HCT116 (cell line): ENCODE measurements at regions not wholly inside any gene's neighbourhood (a gene's known extent, or its start where the extent isn't known, plus 50 kb on each side); places are given as distances from the start of the nearest gene placed in this dataset.

Source experiments
- ATAC-seq: fragments of 200-7000 bp; cut with Tn5 transposase; 2 replicates; pipeline ENCODE4 v1.9.1; 2020; ENCODE audit warnings: mild to moderate bottlenecking, moderate library complexity
- BruUV-seq: library from RNA; stranded (reverse); fragments of 400-500 nt; replicated peaks from 2 replicates; lab custom pipeline; 2021; lab: Mats Ljungman, UMichigan
- CTCF ChIA-PET: fragments of 300-600 bp; sonication (Branson Sonifier 250); formaldehyde crosslinking; loops from one replicate; lab custom pipeline; 2021; ENCODE audit warnings: antibody characterized with exemption; lab: Charles Lee
- POLR2A ChIA-PET: fragments of 300-600, 350-600 bp; sonication (Branson Sonifier 250); formaldehyde crosslinking; loops from one replicate; lab custom pipeline; 2021; ENCODE audit warnings: antibody characterized with exemption; lab: Charles Lee
- RAD21 ChIA-PET, 2 experiments: fragments of 300-600 bp; sonication (Branson Sonifier 250); formaldehyde crosslinking; loops; one replicate each; lab custom pipeline; 2023; ENCODE audit warnings: low total read pairs in 2 of 2; ENCODE audit not compliant: uncharacterized antibody in 2 of 2, unreplicated experiment in 2 of 2, low non-redundant PET in 1 of 2; lab: Charles Lee
- DNase-seq: peaks from one replicate; pipeline ENCODE4 v3.0.0-alpha.2; 2010; ENCODE audit warnings: low read depth, low spot score
- H2AFZ ChIP-seq: fragments of 200-600 bp; shearing (Covaris generic), sonication (generic); 2 replicates; pipeline ENCODE4 v1.6.1; 2017; ENCODE audit warnings: low read depth, mixed run types, mixed read lengths, antibody characterized with exemption, low read length; ENCODE audit not compliant: poor library complexity, severe bottlenecking
- H3K27ac ChIP-seq: 2 replicates; pipeline ENCODE4 v1.5.1; 2012; ENCODE audit warnings: low read depth, low read length
- H3K27me3 ChIP-seq: fragments of 200-600 bp; sonication (generic); 2 replicates; pipeline ENCODE4 v1.6.1; 2016; ENCODE audit warnings: mixed run types, low read length, mixed read lengths; ENCODE audit not compliant: insufficient read depth
- H3K36me3 ChIP-seq, 2 experiments: fragments of 200-500 bp in 1 of 2; fragments of 200-600 bp in 1 of 2; sonication (Bioruptor generic) in 1 of 2; sonication (generic) in 1 of 2; 2 replicates each; pipeline versions ENCODE4 v1.5.1 to v1.6.1; 2014 to 2016; ENCODE audit warnings: low read length in 2 of 2, inconsistent platforms in 1 of 2, mixed read lengths in 1 of 2, mixed run types in 1 of 2; ENCODE audit not compliant: insufficient read depth in 2 of 2, control insufficient read depth in 1 of 2
- H3K4me1 ChIP-seq, 2 experiments: fragments of 200-600 bp in 1 of 2; sonication (generic) in 1 of 2; 2 replicates each; pipeline versions ENCODE4 v1.5.1 to v1.6.1; 2012 to 2017; ENCODE audit warnings: low read length in 2 of 2, inconsistent platforms in 1 of 2, mild to moderate bottlenecking in 1 of 2, mixed read lengths in 1 of 2, mixed run types in 1 of 2, moderate library complexity in 1 of 2; ENCODE audit not compliant: insufficient read depth in 2 of 2, control insufficient read depth in 1 of 2
- H3K4me2 ChIP-seq: fragments of 200-600 bp; sonication (generic); 2 replicates; pipeline ENCODE4 v1.6.1; 2017; ENCODE audit warnings: mixed run types, low read length, mixed read lengths
- H3K4me3 ChIP-seq, 2 experiments: fragments of 200-600 bp in 1 of 2; sonication (generic) in 1 of 2; replicated peaks in 1 of 2; 2 replicates each; pipeline ENCODE4 v1.5.1; 2011 to 2016; ENCODE audit warnings: low read length in 2 of 2, control low read depth in 1 of 2, low read depth in 1 of 2, mild to moderate bottlenecking in 1 of 2, mixed read lengths in 1 of 2, mixed run types in 1 of 2
- H3K79me2 ChIP-seq: fragments of 200-600 bp; sonication (generic); 2 replicates; pipeline ENCODE4 v1.6.1; 2017; ENCODE audit warnings: mild to moderate bottlenecking, mixed run types, low read length, moderate library complexity, mixed read lengths; ENCODE audit not compliant: insufficient read depth
- H3K9ac ChIP-seq: fragments of 200-600 bp; sonication (generic); 2 replicates; pipeline ENCODE4 v1.6.1; 2016; ENCODE audit warnings: low read length, mixed read lengths
- H3K9me2 ChIP-seq: fragments of 200-600 bp; sonication (generic), shearing (Covaris generic); 2 replicates; pipeline ENCODE4 v1.6.1; 2017; ENCODE audit warnings: mixed run types, mild to moderate bottlenecking, moderate library complexity; ENCODE audit not compliant: insufficient read depth
- H3K9me3 ChIP-seq, 2 experiments: fragments of 200-500 bp in 1 of 2; fragments of 200-600 bp in 1 of 2; sonication (Bioruptor generic) in 1 of 2; sonication (generic) in 1 of 2; 2 replicates each; pipeline ENCODE4 v1.6.1; 2014 to 2017; ENCODE audit warnings: low read length in 2 of 2, mixed read lengths in 2 of 2, inconsistent platforms in 1 of 2, low read depth in 1 of 2, mild to moderate bottlenecking in 1 of 2, mixed run types in 1 of 2, moderate library complexity in 1 of 2; ENCODE audit not compliant: control insufficient read depth in 1 of 2, insufficient read depth in 1 of 2
- H4K20me1 ChIP-seq: fragments of 200-600 bp; sonication (generic), shearing (Covaris generic); 2 replicates; pipeline ENCODE4 v1.6.1; 2017; ENCODE audit warnings: mixed run types, mild to moderate bottlenecking, moderate library complexity; ENCODE audit not compliant: insufficient read depth
- ATF3 ChIP-seq: IDR thresholded peaks from 2 replicates; pipeline ENCODE4 v1.6.1; 2012
- CEBPB ChIP-seq: IDR thresholded peaks from 2 replicates; pipeline ENCODE4 v1.6.1; 2012; ENCODE audit warnings: low read depth
- CTCF ChIP-seq, 3 experiments: fragments of 200-600 bp in 1 of 3; sonication (generic) in 1 of 3; IDR thresholded peaks in 2 of 3; conservative IDR thresholded peaks in 1 of 3; 2 replicates each; pipeline ENCODE4 v1.5.1; 2012 to 2017; ENCODE audit warnings: low read depth in 2 of 3, low read length in 2 of 3, antibody characterized with exemption in 1 of 3, borderline replicate concordance in 1 of 3, control low read depth in 1 of 3, mild to moderate bottlenecking in 1 of 3, mixed read lengths in 1 of 3, mixed run types in 1 of 3, moderate library complexity in 1 of 3; ENCODE audit not compliant: insufficient read depth in 1 of 3
- EGR1 ChIP-seq: IDR thresholded peaks from 2 replicates; pipeline ENCODE4 v1.6.1; 2012; ENCODE audit warnings: low read depth
- EZH2phosphoT487 ChIP-seq: fragments of 200-600 bp; IDR thresholded peaks from 2 replicates; pipeline ENCODE4 v1.6.1; 2018; ENCODE audit warnings: antibody characterized with exemption, borderline replicate concordance
- JUND ChIP-seq: IDR thresholded peaks from 2 replicates; pipeline ENCODE4 v1.6.1; 2012
- MAX ChIP-seq: IDR thresholded peaks from 2 replicates; pipeline ENCODE4 v1.6.1; 2012
- POLR2A ChIP-seq: IDR thresholded peaks from 2 replicates; pipeline ENCODE4 v1.7.0; 2011; ENCODE audit warnings: borderline replicate concordance; ENCODE audit not compliant: insufficient read depth, insufficient read length; ENCODE audit errors: extremely low read depth
- POLR2AphosphoS5 ChIP-seq: IDR thresholded peaks from 2 replicates; pipeline ENCODE4 v1.6.1; 2011; ENCODE audit warnings: mild to moderate bottlenecking, low read depth, low read length, moderate library complexity
- RAD21 ChIP-seq: IDR thresholded peaks from 2 replicates; pipeline ENCODE4 v1.6.1; 2012; ENCODE audit warnings: low read depth, mild to moderate bottlenecking
- SP1 ChIP-seq: IDR thresholded peaks from 2 replicates; pipeline ENCODE4 v1.6.1; 2012; ENCODE audit warnings: low read depth
- SRF ChIP-seq: IDR thresholded peaks from 2 replicates; pipeline ENCODE4 v1.6.1; 2012; ENCODE audit warnings: low read depth
- YY1 ChIP-seq: IDR thresholded peaks from 2 replicates; pipeline ENCODE4 v1.6.1; 2011; ENCODE audit warnings: low read length, low read depth, moderate library complexity, mild to moderate bottlenecking; ENCODE audit not compliant: insufficient replicate concordance; ENCODE audit errors: extremely low read depth
- ZBTB33 ChIP-seq: IDR thresholded peaks from 2 replicates; pipeline ENCODE4 v1.6.1; 2011; ENCODE audit warnings: mild to moderate bottlenecking, low read length, moderate library complexity; ENCODE audit not compliant: insufficient replicate concordance; ENCODE audit errors: extremely low read depth
- ZNF274 ChIP-seq: fragments of 200-500 bp; sonication (Bioruptor generic); IDR thresholded peaks from 2 replicates; pipeline ENCODE4 v1.6.1; 2014; ENCODE audit warnings: mild to moderate bottlenecking, low read depth, low read length, inconsistent platforms
- intact Hi-C: fragments of 100-400 bp; cut with micrococcal nuclease; formaldehyde crosslinking; loops from 2 replicates; pipeline ENCODE4 v1.10.0; 2022

- ATAC-seq = no peak
- Histone ChIP-seq H3K36me3 (no peaks in the 10 kb centered on the region), H3K27ac (no peak overlapping the region), H2AFZ (no peak overlapping the region), H3K9me3 (peaks cover 0 to 7% of the 10 kb centered on the region in 2 experiments; a peak in 2 of 4 replicates), H4K20me1 (no peaks in the 10 kb centered on the region), H3K4me1 (no peaks in the 10 kb centered on the region), H3K27me3 (no peaks in the 10 kb centered on the region), H3K4me2 (no peak overlapping the region), H3K9me2 (no peaks in the 10 kb centered on the region), H3K9ac (no peak overlapping the region), H3K4me3 (no peak overlapping the region), H3K79me2 (no peaks in the 10 kb centered on the region)
- no peak for TF ChIP-seq ATF3
- TF ChIP-seq CEBPB = no peak
- TF ChIP-seq EZH2phosphoT487 = no peak
- no peak for TF ChIP-seq EGR1
- no peak for TF ChIP-seq POLR2AphosphoS5
- TF ChIP-seq POLR2A = no peak
- TF ChIP-seq RAD21 = no peak
- TF ChIP-seq ZBTB33 = no peak
- no peak for TF ChIP-seq SRF
- no peak for TF ChIP-seq JUND
- no peak for TF ChIP-seq CTCF (IDR thresholded peaks at IDR 0.05 in 2 of 3, conservative IDR thresholded peaks at IDR 0.05 in 1 of 3; ENCODE audit: borderline replicate concordance in 1 of 3, insufficient read depth in 1 of 3, low read depth in 2 of 3, low read length in 2 of 3)
- no peak for TF ChIP-seq SP1
- no peak for TF ChIP-seq ZNF274
- no peak for TF ChIP-seq MAX
- TF ChIP-seq YY1 = no peak
- DNase-seq = no peak
- POLR2A ChIA-PET = no interaction called here
- RAD21 ChIA-PET = no interaction called here
- no TSS peak for BruUV-seq
- CTCF ChIA-PET = no interaction called here
- intact Hi-C loops = no loop called here
Measured at GRCh38 chr4:14362385-14362784, 639.9 kb upstream of the CPEB2 start.
